ENCODE measurements at regions not wholly inside any gene's neighbourhood (a gene's known extent, or its start where the extent isn't known, plus 50 kb on each side); places are given as distances from the start of the nearest gene placed in this dataset.

- TF ChIP-seq, protein P1, sequence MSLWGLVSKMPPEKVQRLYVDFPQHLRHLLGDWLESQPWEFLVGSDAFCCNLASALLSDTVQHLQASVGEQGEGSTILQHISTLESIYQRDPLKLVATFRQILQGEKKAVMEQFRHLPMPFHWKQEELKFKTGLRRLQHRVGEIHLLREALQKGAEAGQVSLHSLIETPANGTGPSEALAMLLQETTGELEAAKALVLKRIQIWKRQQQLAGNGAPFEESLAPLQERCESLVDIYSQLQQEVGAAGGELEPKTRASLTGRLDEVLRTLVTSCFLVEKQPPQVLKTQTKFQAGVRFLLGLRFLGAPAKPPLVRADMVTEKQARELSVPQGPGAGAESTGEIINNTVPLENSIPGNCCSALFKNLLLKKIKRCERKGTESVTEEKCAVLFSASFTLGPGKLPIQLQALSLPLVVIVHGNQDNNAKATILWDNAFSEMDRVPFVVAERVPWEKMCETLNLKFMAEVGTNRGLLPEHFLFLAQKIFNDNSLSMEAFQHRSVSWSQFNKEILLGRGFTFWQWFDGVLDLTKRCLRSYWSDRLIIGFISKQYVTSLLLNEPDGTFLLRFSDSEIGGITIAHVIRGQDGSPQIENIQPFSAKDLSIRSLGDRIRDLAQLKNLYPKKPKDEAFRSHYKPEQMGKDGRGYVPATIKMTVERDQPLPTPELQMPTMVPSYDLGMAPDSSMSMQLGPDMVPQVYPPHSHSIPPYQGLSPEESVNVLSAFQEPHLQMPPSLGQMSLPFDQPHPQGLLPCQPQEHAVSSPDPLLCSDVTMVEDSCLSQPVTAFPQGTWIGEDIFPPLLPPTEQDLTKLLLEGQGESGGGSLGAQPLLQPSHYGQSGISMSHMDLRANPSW (CRISPR knock-in tag; conservative IDR thresholded peaks at IDR 0.05; ENCODE audit: low read depth), result no peak
- TF ChIP-seq MYBL2 (CRISPR knock-in tag; IDR thresholded peaks at IDR 0.05) (no peak), FOXK1 (CRISPR knock-in tag; IDR thresholded peaks at IDR 0.05) (no peak), ZNF396 (CRISPR knock-in tag; IDR thresholded peaks at IDR 0.05; ENCODE audit: borderline replicate concordance) (no peak)
- TF ChIP-seq, protein P2, sequence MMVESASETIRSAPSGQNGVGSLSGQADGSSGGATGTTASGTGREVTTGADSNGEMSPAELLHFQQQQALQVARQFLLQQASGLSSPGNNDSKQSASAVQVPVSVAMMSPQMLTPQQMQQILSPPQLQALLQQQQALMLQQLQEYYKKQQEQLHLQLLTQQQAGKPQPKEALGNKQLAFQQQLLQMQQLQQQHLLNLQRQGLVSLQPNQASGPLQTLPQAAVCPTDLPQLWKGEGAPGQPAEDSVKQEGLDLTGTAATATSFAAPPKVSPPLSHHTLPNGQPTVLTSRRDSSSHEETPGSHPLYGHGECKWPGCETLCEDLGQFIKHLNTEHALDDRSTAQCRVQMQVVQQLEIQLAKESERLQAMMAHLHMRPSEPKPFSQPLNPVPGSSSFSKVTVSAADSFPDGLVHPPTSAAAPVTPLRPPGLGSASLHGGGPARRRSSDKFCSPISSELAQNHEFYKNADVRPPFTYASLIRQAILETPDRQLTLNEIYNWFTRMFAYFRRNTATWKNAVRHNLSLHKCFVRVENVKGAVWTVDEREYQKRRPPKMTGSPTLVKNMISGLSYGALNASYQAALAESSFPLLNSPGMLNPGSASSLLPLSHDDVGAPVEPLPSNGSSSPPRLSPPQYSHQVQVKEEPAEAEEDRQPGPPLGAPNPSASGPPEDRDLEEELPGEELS (CRISPR knock-in tag; IDR thresholded peaks at IDR 0.05), result no peak
- TF ChIP-seq, protein P3, sequence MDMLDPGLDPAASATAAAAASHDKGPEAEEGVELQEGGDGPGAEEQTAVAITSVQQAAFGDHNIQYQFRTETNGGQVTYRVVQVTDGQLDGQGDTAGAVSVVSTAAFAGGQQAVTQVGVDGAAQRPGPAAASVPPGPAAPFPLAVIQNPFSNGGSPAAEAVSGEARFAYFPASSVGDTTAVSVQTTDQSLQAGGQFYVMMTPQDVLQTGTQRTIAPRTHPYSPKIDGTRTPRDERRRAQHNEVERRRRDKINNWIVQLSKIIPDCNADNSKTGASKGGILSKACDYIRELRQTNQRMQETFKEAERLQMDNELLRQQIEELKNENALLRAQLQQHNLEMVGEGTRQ (CRISPR knock-in tag; IDR thresholded peaks at IDR 0.05), result no peak
Measured at GRCh38 chr7:73919694-73920375, 58.9 kb downstream of the TMEM270 start (continued).

DNA sequence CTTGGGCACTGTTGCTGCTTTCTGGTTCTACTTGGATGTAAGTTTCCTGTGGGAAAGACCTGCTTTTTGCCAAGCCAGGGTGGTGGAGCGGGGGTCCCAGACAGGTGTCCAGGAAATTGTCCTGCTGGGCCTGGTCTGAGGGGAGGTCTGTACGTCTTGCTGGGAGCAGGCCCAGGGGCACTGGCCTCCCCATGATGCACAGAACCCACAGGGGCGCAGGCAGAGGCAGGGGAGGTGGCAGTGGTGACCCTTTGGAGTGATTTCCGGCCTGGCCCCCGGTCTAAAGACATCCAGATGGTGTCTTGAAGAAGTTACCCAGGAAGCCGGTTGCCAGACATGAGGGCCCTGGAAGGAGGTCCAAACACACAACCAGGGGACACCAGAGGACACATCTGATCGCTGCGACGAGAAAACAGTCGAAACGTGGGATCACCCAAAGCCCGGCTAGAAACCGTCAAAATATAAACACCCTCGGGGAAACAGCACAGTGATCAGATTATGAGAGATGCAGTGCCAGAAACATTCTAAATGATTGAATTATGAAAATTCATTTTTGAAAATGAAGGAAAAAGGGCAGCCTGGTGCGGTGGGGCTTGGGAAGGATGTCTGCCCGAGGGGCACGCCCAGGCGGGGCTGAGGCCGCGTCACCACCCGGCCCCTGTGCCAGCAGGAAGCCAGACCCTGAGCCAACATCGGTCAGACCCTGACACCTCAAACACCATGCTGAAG, 59.6 kb downstream of the TMEM270 start:
- peak overlapping the region; percentile 93 for H3K27ac Mint-ChIP-seq
- no peaks in the 10 kb centered on the region for H3K36me3 Mint-ChIP-seq
- H3K9me3 Mint-ChIP-seq, result no peaks in the 10 kb centered on the region
- H3K27me3 Mint-ChIP-seq (ENCODE audit: low read depth), result no peaks in the 10 kb centered on the region
- DNase-seq (ENCODE audit: low spot score) (no peak), ATAC-seq (no peak)
- H3K4me1 Mint-ChIP-seq, result peaks cover 35% of the 10 kb centered on the region
- CTCF ChIA-PET, result no interaction called here
- POLR2A ChIA-PET, result no interaction called here
- H3K4me3 Mint-ChIP-seq, result no peak overlapping the region
- TF ChIP-seq ZMAT4 (CRISPR knock-in tag; IDR thresholded peaks at IDR 0.05) (no peak), ATF1 (CRISPR knock-in tag; IDR thresholded peaks at IDR 0.05) (no peak), SP1 (CRISPR knock-in tag; conservative IDR thresholded peaks at IDR 0.05) (no peak), MAX (CRISPR knock-in tag; IDR thresholded peaks at IDR 0.05) (no peak), CTCF (IDR thresholded peaks at IDR 0.05) (no peak), E2F4 (CRISPR knock-in tag; IDR thresholded peaks at IDR 0.05; ENCODE audit: borderline replicate concordance, low read depth) (no peak), ERG (CRISPR knock-in tag; IDR thresholded peaks at IDR 0.05) (no peak), TEAD1 (CRISPR knock-in tag; IDR thresholded peaks at IDR 0.05) (no peak), SOX15 (CRISPR knock-in tag; IDR thresholded peaks at IDR 0.05) (no peak), ETV6 (CRISPR knock-in tag; IDR thresholded peaks at IDR 0.05) (no peak)
- TF ChIP-seq, protein P4, sequence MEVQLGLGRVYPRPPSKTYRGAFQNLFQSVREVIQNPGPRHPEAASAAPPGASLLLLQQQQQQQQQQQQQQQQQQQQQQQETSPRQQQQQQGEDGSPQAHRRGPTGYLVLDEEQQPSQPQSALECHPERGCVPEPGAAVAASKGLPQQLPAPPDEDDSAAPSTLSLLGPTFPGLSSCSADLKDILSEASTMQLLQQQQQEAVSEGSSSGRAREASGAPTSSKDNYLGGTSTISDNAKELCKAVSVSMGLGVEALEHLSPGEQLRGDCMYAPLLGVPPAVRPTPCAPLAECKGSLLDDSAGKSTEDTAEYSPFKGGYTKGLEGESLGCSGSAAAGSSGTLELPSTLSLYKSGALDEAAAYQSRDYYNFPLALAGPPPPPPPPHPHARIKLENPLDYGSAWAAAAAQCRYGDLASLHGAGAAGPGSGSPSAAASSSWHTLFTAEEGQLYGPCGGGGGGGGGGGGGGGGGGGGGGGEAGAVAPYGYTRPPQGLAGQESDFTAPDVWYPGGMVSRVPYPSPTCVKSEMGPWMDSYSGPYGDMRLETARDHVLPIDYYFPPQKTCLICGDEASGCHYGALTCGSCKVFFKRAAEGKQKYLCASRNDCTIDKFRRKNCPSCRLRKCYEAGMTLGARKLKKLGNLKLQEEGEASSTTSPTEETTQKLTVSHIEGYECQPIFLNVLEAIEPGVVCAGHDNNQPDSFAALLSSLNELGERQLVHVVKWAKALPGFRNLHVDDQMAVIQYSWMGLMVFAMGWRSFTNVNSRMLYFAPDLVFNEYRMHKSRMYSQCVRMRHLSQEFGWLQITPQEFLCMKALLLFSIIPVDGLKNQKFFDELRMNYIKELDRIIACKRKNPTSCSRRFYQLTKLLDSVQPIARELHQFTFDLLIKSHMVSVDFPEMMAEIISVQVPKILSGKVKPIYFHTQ (CRISPR knock-in tag; IDR thresholded peaks at IDR 0.05), result no peak
- TF ChIP-seq, protein P2 (CRISPR knock-in tag; IDR thresholded peaks at IDR 0.05), result no peak
